HG02943 (cell line): ENCODE measurements at regions not wholly inside any gene's neighbourhood (a gene's known extent, or its start where the extent isn't known, plus 50 kb on each side); places are given as distances from the start of the nearest gene placed in this dataset.

Source experiments
- ATAC-seq: cut with Tn5 transposase; IDR thresholded peaks from one replicate; pipeline ENCODE4 v1.9.1; 2021; ENCODE audit warnings: mild to moderate bottlenecking, low read depth, moderate library complexity; ENCODE audit not compliant: unreplicated experiment

DNA sequence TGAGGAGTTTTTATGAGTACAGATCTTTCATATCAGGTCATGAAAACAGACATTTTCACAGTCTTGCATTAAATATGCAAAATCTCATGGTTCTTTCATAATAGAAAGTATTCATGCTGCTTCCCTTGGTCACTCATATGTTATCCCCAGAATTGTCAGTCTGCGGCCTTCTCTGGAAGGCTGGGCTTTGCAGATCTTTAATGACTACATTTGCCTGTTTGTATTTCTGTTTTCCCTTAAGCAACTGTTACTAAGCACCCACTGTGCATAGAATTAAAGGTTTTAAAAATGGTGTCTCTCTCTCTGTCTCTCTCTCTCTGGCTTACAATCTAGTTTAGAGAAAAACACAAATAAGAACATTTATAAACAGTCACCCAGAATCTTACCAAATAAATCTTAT is 456.3 kb downstream of the RIT2 start:
- ATAC-seq: no peak

DNA sequence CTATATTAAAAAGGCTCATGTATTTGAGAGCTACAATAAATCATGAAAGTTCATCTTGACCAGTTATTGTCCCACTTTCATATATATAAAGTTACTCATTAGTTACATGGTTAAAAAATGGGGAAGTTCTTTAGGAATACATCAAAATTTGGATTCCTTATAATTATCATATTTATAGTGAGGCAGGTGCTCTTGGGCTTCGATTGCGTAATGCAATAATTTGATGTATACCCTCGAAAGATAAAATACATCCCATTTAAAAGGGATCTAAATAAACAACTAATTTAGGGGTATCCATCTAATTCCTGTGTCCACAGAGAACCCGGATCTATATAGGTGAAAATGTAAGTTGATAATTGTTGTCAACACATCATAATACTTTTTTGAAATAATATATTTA is 444.6 kb downstream of the RIT2 start:
- ATAC-seq: no peak

DNA sequence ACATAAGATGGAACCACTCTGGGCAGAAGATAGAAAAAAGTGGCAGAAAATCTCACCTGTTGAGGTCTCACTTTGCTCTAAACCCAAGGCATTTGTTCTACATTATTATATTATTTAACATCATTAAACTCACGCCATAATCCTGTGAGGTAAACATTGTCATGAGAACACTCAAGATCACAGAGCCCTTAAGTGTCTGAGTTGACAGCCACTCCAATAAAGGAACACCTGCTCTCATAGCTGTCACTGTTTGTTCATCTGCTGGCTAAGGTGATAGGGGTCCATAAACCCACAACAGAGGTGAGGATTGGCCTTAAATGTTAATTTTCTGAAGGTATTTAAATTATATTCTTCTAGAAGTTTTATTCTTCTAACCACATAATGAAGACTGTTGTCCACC is 439.7 kb downstream of the RIT2 start:
- ATAC-seq: no peak

DNA sequence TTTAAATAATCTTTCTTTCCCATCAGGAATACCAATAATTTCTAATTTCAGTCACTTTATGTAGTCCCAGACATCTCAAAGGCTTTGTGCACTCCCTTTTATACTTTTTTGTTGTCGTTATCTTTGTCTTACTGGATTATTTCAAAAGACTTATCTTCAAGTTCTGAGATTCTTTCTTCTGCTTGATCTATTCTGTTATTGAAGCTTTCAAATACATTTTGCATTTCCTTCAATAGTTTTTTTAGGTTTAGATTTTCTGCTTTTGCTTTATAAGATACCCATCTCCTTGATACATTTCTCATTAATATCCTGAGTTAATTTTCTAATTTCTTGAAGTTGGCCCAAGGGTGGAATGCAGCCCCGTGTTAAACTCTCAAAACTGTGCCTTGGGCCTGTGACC is 432.4 kb downstream of the RIT2 start:
- no peak for ATAC-seq

DNA sequence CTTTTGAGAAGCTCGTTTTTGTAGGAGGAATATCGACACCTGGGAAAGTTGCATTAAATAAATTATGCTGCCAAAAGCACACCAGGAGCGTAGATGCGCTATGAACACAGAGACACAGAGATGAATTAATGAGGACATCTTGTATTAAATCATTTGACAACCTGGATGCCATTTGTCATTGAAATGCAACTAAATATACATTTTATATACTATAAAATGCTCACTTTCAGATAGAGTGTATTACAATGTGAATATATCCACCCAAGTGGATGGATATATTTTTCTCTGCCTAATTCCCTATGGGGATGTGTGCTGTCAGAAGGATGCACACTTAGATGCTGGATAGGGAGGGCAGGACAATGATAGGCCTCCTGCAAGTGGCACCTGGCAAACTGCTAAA is 426.2 kb downstream of the RIT2 start:
- no peak for ATAC-seq
